ENCODE measurements at regions not wholly inside any gene's neighbourhood (a gene's known extent, or its start where the extent isn't known, plus 50 kb on each side); places are given as distances from the start of the nearest gene placed in this dataset.

DNA sequence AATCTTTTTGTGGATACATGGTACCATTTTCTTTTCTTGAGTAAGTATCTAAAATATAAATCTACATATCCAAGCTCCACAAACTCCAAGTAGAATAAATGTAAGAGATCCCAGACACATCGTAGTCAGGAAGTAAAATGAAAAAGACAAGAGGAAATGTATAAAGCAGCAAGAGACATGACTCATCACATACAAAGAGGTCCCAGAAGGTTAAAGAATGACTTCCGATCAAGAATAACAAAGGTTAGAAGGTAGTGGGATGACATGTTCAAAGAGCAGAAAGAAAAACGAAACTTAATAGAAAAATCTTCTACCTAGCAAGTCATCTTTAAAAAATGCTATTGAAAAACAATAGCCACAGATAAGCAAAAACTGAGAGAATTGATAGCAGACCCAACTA, 705.8 kb downstream of the NR2F2 start:
- DNase-seq: no peak

DNA sequence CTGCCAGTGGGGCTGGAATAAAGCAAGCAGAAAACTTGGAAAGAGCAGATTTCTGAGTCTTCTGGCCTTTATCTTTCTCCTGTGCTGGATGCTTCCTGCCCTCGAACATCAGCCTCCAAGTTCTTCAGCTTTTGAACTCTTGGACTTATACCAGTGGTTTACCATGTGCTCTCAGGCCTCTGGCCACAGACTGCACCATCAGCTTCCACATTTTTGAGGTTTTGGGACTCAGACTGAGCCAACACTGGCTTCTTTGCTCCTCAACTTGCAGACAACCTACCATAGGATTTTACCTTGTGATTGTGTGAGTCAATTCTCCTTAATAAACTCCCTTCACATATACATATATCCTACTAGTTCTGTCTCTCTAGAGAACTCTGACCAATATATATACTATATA, 706.6 kb downstream of the NR2F2 start:
- DNase-seq: no peak

DNA sequence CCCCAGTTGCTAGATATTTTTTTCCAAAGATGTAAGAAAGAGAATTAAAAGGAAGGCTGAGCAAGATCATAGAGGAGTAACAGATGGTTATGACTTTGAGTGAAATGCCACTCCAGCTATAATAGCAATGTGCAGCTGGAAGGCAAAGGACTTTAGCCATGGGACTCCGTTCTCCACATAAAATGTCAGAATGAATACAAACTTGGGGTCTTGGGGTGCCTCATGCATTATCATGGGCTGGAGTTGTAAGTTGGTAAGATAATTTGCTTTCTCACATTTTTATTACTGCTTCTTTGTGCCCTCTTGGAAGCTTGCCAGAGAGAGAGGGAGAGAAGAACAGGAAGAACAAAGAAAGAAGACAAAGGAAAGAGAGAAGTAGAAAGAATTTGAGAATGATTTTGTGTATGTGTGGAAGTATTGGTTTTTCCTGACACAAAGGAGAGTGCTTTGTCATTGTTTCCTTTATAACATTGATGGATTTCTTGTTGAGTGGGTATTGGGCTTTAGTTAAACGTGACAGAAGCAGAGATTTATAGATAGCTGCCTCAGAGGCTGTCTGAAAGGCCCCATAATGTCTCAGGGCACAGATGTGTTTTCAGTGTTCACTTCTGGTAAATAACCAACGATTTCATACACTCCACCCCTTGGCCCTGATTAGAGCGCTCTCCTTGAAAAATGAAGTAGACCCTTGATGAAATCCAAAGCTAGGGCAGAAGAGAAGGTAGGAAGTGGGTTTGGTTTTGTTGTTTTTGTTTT, 715.3 kb downstream of the NR2F2 start:
- no peak for DNase-seq

DNA sequence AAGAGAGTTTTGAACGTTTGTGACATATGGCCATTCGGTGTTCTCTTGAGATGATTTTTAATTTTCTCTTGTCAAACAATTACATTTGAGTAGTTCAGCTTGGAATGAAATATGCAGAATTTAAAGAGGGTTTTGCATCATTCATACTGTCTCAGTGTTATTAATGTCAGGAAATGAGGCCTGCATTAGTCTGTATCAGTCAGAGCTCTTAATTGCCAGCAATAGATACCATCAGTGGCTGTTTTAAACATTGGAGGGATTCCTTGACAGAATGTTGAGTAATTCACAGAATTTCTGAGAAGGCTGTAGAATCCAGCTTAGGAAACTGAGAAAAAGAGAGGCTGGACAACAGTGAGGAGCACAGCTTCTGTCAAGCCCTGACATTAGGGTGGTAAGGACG, 722.0 kb downstream of the NR2F2 start:
- DNase-seq: no peak

DNA sequence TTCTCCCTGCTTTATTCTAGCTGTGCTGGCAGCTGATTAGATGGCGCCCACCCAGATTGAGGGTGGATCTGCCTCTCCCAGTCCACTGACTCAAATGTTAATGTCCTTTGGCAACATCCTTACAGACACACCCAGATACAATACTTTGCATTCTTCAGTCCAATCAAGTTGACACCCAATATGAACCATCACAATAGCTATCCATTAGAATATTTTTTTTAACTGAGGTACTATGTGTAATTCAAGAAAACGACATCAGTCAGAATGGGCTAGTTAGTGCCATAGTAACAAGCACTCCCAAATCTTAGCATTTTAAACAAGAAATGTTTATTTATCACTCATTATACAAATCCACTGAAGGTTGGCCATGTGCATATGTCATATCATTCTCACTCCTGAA, 723.1 kb downstream of the NR2F2 start:
- DNase-seq: no peak

DNA sequence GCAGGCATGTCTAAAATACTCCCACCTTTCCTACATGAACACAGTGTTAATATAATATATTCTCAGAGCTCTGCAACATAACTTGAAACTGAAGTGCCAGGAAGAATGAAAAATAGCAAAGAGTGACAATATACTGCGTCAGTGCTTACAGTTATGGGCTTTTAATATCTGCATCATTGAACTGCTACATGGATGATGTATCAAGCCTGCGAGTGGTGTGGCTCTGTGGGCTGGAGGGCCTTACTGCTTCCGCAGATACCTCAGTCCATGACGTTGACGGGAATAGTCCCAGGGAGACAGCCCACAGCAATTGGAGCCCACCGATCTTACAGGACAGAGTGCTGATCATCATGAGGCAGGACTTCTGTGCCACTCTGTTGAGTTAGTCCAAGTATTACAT, 727.0 kb downstream of the NR2F2 start:
- no peak for DNase-seq

DNA sequence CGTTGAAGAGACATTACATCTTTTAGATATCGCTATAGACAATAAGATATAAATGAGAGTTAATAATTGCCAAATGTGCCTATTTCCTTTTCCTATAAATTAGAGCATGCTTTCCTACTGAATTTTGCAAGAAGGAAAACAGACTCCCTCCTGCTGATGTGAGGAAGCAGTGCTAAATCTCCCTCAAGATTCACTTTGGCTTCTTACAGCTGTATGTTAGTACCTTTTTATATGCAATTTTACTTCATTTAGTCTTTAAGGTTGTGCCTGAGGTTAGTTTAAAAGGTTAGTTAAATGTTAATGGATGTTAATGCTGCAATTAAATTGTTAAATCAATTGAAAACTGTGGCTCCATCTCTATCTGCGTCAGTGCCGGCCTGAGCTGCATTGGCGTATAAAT, 728.8 kb downstream of the NR2F2 start:
- DNase-seq: no peak

DNA sequence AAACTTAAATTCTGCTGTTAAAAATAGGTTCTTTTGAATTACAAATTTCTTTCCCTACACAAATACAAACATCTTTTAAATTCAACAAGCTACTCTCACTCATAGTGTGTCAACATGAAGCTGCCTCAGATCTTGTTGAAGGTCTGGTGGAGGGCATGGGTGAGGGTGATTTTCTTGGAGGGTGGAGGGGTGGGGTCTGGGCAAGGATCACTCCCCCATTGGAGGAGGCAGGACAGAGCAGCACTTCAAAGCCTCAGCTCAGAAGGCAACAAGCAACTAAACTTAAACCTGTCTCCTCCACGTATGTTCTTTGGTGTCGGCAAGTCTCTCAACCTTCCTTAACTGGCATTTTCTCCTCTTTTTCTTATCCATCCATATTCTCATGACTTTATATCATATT, 730.9 kb downstream of the NR2F2 start:
- DNase-seq: no peak

DNA sequence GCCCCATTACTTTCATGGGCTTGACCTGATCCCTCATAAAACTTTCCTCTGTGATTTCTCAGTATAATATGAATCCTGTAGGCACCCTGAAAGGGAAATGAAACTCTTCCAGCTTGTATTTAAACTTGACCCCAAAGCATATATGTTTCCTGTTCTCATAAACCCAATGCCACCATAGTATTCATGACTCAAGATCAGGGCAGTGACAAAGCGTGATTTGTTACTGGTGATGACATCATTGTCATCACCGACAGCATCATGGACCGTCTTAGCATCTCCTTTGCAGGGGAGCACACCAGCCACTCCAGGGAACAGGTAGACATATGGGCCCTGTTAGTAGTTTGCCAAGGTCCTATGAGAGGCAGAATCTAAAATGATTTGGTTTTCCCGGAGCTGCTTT, 741.2 kb downstream of the NR2F2 start:
- no peak for DNase-seq

DNA sequence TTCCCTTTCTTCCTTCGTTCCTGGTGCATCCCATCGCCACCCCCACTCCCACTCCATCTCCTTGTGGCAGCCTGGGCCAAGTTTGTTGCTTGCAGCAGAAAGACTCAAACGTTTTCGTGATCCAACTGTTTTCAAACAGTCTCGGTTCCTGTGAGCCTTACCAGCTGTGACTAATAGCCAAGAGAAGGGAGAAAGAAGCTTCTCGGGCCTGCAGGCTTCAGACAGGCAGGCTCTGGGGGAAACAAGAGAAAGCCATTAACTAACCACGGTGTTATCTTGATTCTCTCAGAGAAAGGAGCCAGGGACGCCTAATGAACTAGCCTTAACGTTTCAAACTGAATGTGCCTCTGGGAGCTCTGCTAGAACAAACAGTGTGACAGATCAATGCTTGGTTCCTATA, 742.0 kb downstream of the NR2F2 start:
- no peak for DNase-seq

DNA sequence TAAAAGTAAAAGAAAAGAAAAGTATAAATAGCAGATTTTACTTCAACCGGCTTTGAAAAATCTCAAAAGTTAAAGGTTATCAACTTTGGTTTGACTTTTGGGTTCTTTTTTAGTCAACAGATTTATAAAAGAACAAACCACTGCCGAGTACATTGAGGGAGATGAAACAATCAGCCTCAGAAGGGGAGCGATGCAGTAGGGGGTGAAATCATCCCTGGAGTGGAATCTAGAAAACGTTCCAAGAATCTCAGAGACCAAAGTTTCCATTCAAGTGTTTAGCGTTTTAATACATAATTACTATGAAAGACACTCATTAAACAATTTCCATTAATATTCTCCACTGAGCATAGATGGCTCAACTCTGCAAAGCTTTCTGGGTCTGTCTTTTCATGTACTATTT, 745.5 kb downstream of the NR2F2 start:
- DNase-seq: no peak

DNA sequence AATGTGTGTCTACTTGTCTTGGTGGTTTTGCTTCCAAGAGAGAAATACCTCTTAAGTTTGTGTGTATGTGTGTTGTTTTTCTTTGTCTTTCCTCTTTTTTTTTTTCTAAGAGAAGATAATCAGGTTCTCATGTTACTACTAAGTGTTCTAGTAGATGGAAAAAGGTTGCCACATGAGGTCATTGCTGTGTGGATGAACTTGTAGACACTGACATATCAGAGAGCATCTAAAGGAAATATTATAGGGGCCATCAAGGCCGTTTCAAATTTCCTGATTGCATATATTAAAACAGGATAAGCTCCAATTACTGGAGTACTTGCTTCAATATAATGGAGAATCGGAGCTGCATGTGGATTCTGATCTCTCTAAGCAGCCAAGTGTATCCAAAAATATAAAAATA, 747.5 kb downstream of the NR2F2 start:
- DNase-seq: no peak

DNA sequence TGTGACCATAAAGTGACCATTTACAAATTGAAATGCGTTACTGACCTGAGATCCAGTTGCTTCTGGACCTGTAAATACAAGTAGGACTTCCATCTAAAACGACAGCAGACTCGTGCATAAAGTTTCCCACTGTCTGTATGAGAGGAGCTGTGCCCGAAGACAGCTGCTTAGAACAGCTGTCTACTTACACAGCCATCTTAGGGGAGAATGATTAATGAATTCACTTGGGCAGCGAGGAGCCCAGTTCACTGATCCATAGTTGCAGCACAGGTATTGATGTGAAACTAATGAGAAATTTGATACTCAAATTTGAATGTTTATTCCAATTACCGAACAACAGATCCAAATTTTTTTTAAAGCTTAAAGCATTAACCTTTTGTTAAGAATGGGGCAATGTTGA, 748.1 kb downstream of the NR2F2 start:
- DNase-seq: no peak

DNA sequence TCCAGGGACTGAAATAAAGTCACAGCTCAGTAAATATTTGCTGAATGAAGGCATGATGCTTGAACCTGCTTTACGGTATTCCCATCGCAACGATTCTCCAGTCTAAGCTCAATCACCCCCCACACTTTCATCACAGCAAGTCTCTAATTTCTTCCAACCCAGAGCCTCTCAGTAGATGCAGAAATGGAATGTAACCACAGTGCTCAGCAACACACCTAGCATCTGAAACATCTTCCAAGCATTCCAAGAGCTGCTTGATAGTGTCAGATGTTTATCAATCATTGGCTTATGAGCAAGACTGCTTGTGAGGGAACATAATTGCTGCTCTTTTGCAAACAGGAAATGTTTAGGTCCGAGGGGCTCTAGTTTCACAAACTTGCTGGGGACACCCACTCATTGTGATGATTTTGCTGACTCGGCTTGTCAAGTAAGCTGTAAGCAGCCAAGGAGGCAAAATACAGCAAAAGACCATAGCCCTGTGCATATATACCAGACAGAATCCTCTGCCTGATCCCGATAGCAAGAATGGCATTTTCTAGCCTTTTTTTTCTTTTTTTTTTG, 751.2 kb downstream of the NR2F2 start:
- no peak for DNase-seq

DNA sequence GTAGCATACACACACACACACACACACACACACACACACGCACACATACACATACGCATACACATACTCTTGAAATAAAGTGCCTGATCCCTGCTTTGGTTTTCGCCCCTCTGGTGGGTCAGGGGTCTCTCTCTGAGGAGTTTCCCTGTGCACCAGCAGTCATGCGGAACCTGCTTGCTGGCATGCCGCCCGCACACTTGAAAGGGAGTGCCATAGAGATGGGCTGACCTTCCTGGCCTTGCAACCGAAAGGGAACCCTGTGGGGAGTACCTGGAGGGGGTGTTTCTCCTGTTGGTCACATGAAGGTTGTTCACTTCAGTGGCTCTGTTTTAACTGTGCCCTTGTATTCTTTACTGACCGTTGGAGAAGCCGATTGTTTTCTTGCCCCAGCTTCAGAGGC, 752.3 kb downstream of the NR2F2 start:
- DNase-seq: no peak

DNA sequence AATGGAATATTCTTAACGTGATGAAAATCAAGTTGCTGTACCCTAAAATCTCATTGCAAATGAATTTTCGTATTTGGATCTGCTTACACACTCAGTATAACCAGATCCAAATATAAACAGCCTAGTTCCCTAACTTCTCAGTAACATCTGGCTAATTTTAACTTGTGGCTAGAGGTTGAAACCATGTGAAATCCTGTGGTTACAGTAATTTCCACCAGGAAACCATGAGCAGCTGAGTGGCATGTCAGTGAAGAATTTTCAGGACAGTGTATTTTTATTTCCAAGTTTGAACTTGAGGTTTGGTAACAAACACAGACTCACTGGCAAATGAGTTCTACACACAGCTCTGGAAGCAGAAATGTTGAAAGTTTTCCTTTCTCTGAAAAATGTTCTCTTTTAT, 754.1 kb downstream of the NR2F2 start:
- no peak for DNase-seq

DNA sequence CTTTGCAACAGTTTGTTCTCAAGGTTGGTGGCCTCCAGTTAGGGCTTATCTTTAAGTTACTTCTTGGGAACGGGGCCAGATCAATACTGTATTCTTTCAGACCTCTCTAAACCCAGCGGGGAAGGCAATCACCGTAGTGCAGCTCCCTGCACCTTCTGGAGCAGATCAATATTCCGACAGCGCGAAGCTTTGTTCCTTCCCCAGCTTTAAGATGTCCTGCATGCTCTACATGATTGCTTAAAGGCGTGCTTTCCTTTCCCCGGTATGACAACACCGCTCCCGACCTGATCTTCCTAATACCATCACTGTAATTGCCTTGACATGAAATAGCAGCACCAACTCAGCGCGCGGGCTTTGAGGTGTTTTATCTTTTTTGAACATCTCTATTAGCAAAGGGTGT, 755.2 kb downstream of the NR2F2 start:
- DNase-seq: no peak

DNA sequence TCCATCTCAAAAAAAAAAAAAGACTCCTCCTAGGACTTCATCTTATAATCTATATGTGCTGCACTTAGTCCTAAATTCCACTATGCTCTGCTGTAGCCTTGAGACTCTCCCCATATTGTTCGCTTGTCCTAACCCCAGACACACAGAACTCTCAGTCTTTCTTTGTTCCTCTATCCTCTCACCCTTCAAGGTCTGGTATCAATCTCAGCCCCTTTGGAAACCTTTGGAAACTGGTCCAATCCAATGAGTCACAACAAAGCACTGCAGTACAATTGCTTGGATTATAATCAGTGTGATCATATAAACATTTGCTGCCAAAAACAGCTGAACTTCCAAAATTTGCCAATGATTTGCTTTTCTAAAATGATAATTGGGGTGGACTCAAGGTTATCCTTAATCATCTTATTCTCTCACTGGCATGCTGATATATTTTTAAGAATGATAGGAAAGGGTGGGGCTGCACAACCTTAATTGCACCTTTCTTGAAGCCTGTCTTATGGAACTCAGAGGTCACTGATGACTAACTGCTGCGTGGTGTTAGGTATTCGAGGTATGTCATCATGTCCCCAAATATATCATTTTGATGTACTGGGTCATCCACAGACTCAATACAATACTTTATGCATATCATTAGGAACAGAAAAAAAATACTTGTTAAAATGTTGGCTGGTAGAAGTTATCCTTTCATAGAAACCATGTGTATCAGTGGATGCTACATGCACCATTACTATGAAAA, 756.7 kb downstream of the NR2F2 start:
- no peak for DNase-seq

DNA sequence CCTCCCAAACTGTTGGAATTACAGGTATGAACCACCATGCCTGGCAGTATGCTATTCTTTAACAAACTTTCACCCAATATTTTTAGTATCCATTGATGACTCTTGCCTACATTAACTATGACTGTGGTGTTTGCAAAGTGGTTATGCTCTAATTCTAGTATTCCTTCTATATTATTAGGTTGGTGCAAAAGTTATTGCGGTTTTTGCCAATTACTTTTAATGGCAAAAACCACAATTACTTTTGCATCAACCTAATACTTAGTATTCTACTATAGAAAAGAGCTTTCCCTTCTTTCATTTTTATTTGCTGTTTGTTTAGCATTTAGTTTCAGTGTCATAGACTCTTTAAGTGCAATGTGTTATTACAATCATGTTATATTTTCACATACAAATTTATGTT, 760.6 kb downstream of the NR2F2 start:
- no peak for DNase-seq

DNA sequence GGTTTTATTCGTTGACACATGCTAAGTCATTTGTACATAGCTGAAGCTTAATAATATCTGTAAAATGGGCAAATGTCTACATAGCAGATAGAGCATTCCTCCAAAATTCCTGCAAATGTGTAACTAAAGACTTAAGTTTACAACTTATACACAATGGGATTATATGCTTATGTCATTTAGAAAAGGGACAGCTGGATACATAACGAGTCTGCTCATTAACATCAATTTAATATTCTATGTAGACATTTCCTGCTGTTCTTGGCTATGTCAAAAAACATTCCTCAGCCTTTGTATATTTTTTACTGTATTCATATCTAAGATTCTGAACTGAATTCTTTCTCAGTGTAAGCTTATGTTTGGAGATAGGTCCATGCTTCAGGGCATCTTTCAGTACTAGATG, 762.2 kb downstream of the NR2F2 start:
- no peak for DNase-seq

DNA sequence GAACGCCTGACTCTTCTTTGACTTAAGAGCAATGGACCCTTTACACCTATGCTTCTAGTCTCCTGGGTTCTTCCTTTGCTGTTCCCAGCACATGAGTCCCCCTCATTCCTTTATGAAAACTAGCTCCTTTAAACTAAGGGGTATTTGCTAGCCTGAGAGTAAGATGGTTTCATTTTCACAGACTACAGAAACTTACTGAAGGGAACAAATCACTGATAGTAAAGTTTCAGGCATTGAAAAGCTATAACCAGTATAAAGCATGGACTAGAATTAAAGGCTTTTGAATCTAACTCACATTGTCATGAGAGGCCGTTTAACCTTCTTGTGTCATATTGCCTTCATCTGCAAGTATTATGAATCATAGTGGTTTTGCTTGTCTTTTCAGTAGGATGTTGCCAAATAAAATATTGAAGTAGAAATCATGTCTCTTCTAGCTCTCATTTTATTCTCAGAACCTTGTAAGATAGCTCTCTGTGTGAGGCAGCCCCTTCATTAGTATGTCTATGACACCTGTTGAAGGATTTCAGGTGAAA, 765.9 kb downstream of the NR2F2 start:
- no peak for DNase-seq

DNA sequence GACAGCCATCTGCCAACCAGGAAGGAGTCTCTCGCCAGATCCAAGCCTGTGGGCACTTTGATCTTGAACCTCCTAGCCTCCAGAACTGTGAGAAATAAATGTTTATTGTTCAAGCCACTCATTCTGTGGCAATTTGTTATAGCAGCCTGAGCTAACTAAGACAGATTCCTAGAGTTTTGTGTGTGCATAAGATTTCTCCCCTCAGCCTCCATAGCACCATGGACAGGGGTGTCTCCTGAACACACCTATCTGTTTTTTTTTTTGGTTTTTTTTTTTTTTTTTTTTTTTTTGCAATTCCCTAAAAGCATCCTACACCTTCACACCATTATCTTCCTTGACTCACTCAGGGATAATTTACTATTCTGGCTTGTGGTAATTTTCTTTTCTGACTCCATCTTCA, 768.5 kb downstream of the NR2F2 start:
- DNase-seq: no peak

DNA sequence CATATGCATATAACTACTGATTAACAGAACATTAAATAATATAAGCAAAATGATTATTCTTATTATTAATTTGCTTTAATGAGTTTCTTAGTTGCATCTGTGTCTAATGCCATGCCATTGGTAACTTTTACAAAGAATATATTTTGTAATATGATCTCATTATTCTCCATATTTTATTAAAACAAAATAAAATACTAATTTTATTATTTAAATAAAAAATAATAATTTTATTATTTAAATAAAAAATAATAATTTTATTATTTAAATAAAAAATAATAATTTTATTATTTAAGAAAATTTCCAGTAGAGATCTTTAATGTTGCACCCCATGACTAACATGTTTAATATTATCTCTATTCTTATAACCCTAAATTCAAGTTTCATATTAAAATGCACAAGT, 771.1 kb downstream of the NR2F2 start:
- no peak for DNase-seq

Data from activated CD4-positive, alpha-beta T cell treated with anti-CD3 and anti-CD28 coated beads, Interleukin-2, amount 50 U/mL, for 48 hours (primary cell).